CMK (cell line): ENCODE measurements at regions not wholly inside any gene's neighbourhood (a gene's known extent, or its start where the extent isn't known, plus 50 kb on each side); places are given as distances from the start of the nearest gene placed in this dataset.
"Not testable (repeated sequence)": the region's sequence is repeated elsewhere in the genome, so short reads cannot be mapped to it uniquely, and the experiment has no call there.

ENCODE experiments used
- DNase-seq: peaks from one replicate; pipeline ENCODE4 v3.0.0-alpha.2; 2010; ENCODE audit warnings: low read depth

- no peak for DNase-seq
Measured at GRCh38 chr2:19649785-19650380, 251.9 kb downstream of the TTC32 start.

GRCh38 chr2:19649142-19649541 is 252.6 kb downstream of the TTC32 start:
- no peak for DNase-seq

GRCh38 chr2:19648583-19648982 is 253.2 kb downstream of the TTC32 start:
- DNase-seq, result no peak

GRCh38 chr2:19646987-19647386 is 254.8 kb downstream of the TTC32 start:
- no peak for DNase-seq

- no peak for DNase-seq
Measured at GRCh38 chr2:19644763-19645162, 257.0 kb downstream of the TTC32 start.

- no peak for DNase-seq
Measured at GRCh38 chr2:19643117-19643518, 258.7 kb downstream of the TTC32 start.

- no peak for DNase-seq
Measured at GRCh38 chr2:19642501-19642900, 259.3 kb downstream of the TTC32 start.

GRCh38 chr2:19635951-19636510 is 265.8 kb downstream of the TTC32 start:
- no peak for DNase-seq

- DNase-seq, result no peak
Measured at GRCh38 chr2:19632403-19632991, 269.3 kb downstream of the TTC32 start.

GRCh38 chr2:19631871-19632270 is 269.9 kb downstream of the TTC32 start:
- DNase-seq, result no peak

- no peak for DNase-seq
Measured at GRCh38 chr2:19630921-19631320, 270.9 kb downstream of the TTC32 start.

- DNase-seq, result no peak
Measured at GRCh38 chr2:19627359-19627758, 268.9 kb upstream of the OSR1 start.

GRCh38 chr2:19623488-19623887 is 265.1 kb upstream of the OSR1 start:
- no peak for DNase-seq

GRCh38 chr2:19617257-19617848 is 258.9 kb upstream of the OSR1 start:
- DNase-seq, result no peak

GRCh38 chr2:19615402-19615801 is 257.0 kb upstream of the OSR1 start:
- DNase-seq, result not testable (repeated sequence)

GRCh38 chr2:19614066-19614465 is 255.6 kb upstream of the OSR1 start:
- no peak for DNase-seq

- DNase-seq, result no peak
Measured at GRCh38 chr2:19611491-19612332, 253.3 kb upstream of the OSR1 start.

GRCh38 chr2:19609266-19609665 is 250.8 kb upstream of the OSR1 start:
- no peak for DNase-seq

GRCh38 chr2:19607931-19608771 is 249.7 kb upstream of the OSR1 start:
- DNase-seq, result no peak

- DNase-seq, result no peak
Measured at GRCh38 chr2:19607400-19607799, 249.0 kb upstream of the OSR1 start.

GRCh38 chr2:19600982-19601381 is 242.6 kb upstream of the OSR1 start:
- DNase-seq, result no peak

- no peak for DNase-seq
Measured at GRCh38 chr2:19600506-19600905, 242.1 kb upstream of the OSR1 start.
